Pancreas (tissue), 10 donors: ENCODE measurements at regions not wholly inside any gene's neighbourhood (a gene's known extent, or its start where the extent isn't known, plus 50 kb on each side); places are given as distances from the start of the nearest gene placed in this dataset.
A peak's percentile ranks its signal among the peaks of the same experiment; 100 is the strongest.

Experiments
- ATAC-seq, 4 donors: fragments of 200-7000 bp; cut with Tn5 transposase; one replicate each; pipeline versions ENCODE4 v1.8.0 to v1.9.1; 2020; ENCODE audit warnings: mild to moderate bottlenecking in 4 of 4, moderate library complexity in 4 of 4
- DNase-seq, 6 donors: peaks; one replicate each; pipeline ENCODE4 v3.0.0-alpha.2; 2020
- FAIRE-seq: peaks from 2 replicates; lab custom pipeline; 2012; peaks lifted over from hg19 to GRCh38; lab: Jason Lieb, UNC
- H3K27ac ChIP-seq, 4 donors: fragments of 200-600 bp; sonication (generic); 1 replicate in 3 of 4; 2 replicates in 1 of 4; pipeline versions ENCODE4 v1.5.0 to v1.8.0; 2020
- H3K27me3 ChIP-seq, 4 donors: fragments of 200-600 bp; one replicate each; pipeline ENCODE4 v1.8.0; 2021
- H3K36me3 ChIP-seq, 3 donors: fragments of 200-600 bp; sonication (generic) in 1 of 3; one replicate each; pipeline versions ENCODE4 v1.5.0 to v1.8.0; 2020 to 2021
- H3K4me1 ChIP-seq, 3 donors: fragments of 200-600 bp; one replicate each; pipeline ENCODE4 v1.8.0; 2021
- H3K4me3 ChIP-seq, 4 donors: fragments of 200-600 bp; sonication (generic) in 2 of 4; one replicate each; pipeline versions ENCODE4 v1.5.0 to v1.8.0; 2020 to 2021
- H3K9me3 ChIP-seq, 4 donors: fragments of 200-600 bp; one replicate each; pipeline ENCODE4 v1.8.0; 2021
- CTCF ChIP-seq, 4 donors: fragments of 200-600 bp; sonication (generic) in 3 of 4; IDR thresholded peaks; one replicate each; pipeline versions ENCODE4 v1.5.0 to v1.8.0; 2021; ENCODE audit warnings: antibody characterized with exemption in 4 of 4
- WGBS, 2 donors: extraction: QIAGEN DNeasy Blood & Tissue Kit; methylation state at CpG; one replicate each; pipeline ENCODE4 v1.1.7; 2013; 5-methylcytosine and 5-hydroxymethylcytosine counted together
- intact Hi-C, 3 donors: fragments of 100-400 bp; cut with DNase I; formaldehyde crosslinking; loops; one replicate each; pipeline versions ENCODE4 v1.11.1 to v1.14.2; 2022
- donor health status: healthy with polysubstance abuse.
- donor health status: DM: no; HTN: no; CAD: no; lungs with moderate emphysema.
- donor health status: DM: no; HTN: no; CAD: no.
- donor health status: control.
- donor health status: control.
- donor health status: Bipolar disorder and iron deficiency.
- donor health status: DM: yes; HTN: yes; CAD: no.
- donor health status: DM: no; HTN: no; CAD: no.
- donor health status: DM: no; HTN: no; CAD: no.
- donor health status: DM: yes; HTN: yes; CAD: no.

- ATAC-seq (no peak), DNase-seq (no peak), FAIRE-seq (no peak)
- 82 to 86% methylated on average over 5 of the region's 5 CpGs for WGBS, 2 donors
- no peaks in the 10 kb centered on the region for H3K4me1 ChIP-seq
- intact Hi-C loops: no loop called here
- no peaks in the 10 kb centered on the region for H3K36me3 ChIP-seq
- H3K9me3 ChIP-seq: no peaks in the 10 kb centered on the region
- H3K27me3 ChIP-seq: no peaks in the 10 kb centered on the region
- no peak overlapping the region for H3K4me3 ChIP-seq
- no peak overlapping the region for H3K27ac ChIP-seq
- no peak for TF ChIP-seq CTCF (IDR thresholded peaks at IDR 0.05)
Measured at GRCh38 chr2:138219961-138220360, 255.7 kb downstream of the HNMT start.

GRCh38 chr2:138221358-138221757 lies 257.1 kb downstream of the HNMT start:
- TF ChIP-seq CTCF (IDR thresholded peaks at IDR 0.05): no peak
- Histone ChIP-seq H3K36me3 (no peaks in the 10 kb centered on the region), H3K27me3 (no peaks in the 10 kb centered on the region), H3K4me1 (no peaks in the 10 kb centered on the region), H3K27ac (no peak overlapping the region), H3K9me3 (no peaks in the 10 kb centered on the region), H3K4me3 (no peak overlapping the region)
- no peak for DNase-seq
- FAIRE-seq: no peak
- no peak for ATAC-seq
- intact Hi-C loops: no loop called here
- WGBS, 2 donors: 94 to 96% methylated on average over 4 of the region's 4 CpGs

- WGBS, 2 donors: 80 to 91% methylated on average over 6 of the region's 6 CpGs
Measured at GRCh38 chr2:138223319-138223718, 259.0 kb downstream of the HNMT start.

GRCh38 chr2:138227195-138227594 lies 262.9 kb downstream of the HNMT start:
- no peak for TF ChIP-seq CTCF (IDR thresholded peaks at IDR 0.05)
- DNase-seq (no peak), FAIRE-seq (no peak), ATAC-seq (peak in 2 of 4 donors; percentile 58 to 60)
- intact Hi-C loops: no loop called here
- H3K4me3 ChIP-seq: no peak overlapping the region
- H3K36me3 ChIP-seq: no peaks in the 10 kb centered on the region
- H3K27me3 ChIP-seq: no peaks in the 10 kb centered on the region
- H3K9me3 ChIP-seq: no peaks in the 10 kb centered on the region
- no peak overlapping the region for H3K27ac ChIP-seq
- peaks cover 0 to 9% (median 8%) of the 10 kb centered on the region in 3 donors for H3K4me1 ChIP-seq

More at GRCh38 chr2:138223319-138223718, 259.0 kb downstream of the HNMT start:
- Histone ChIP-seq H3K9me3 (no peaks in the 10 kb centered on the region), H3K4me1 (peaks cover 0 to 9% (median 8%) of the 10 kb centered on the region in 3 donors), H3K27me3 (no peaks in the 10 kb centered on the region), H3K27ac (no peak overlapping the region), H3K36me3 (no peaks in the 10 kb centered on the region), H3K4me3 (no peak overlapping the region)
- ATAC-seq: no peak
- intact Hi-C loops: no loop called here
- no peak for TF ChIP-seq CTCF (IDR thresholded peaks at IDR 0.05)
- DNase-seq: no peak
- FAIRE-seq: no peak

GRCh38 chr2:138228101-138228500 lies 263.8 kb downstream of the HNMT start:
- WGBS, 2 donors: 46 to 49% methylated on average over 2 of the region's 2 CpGs
- no peaks in the 10 kb centered on the region for H3K36me3 ChIP-seq
- H3K9me3 ChIP-seq: no peaks in the 10 kb centered on the region
- H3K27ac ChIP-seq: no peak overlapping the region
- no peaks in the 10 kb centered on the region for H3K27me3 ChIP-seq
- intact Hi-C loops: no loop called here
- peak in 2 of 4 donors; percentile 12 to 30 for ATAC-seq
- H3K4me1 ChIP-seq: peaks cover 0 to 9% (median 8%) of the 10 kb centered on the region in 3 donors
- no peak overlapping the region for H3K4me3 ChIP-seq
- no peak for FAIRE-seq
- TF ChIP-seq CTCF (IDR thresholded peaks at IDR 0.05): no peak
- no peak for DNase-seq
